ENCODE measurements at regions not wholly inside any gene's neighbourhood (a gene's known extent, or its start where the extent isn't known, plus 50 kb on each side); places are given as distances from the start of the nearest gene placed in this dataset.
"Not testable (repeated sequence)": the region's sequence is repeated elsewhere in the genome, so short reads cannot be mapped to it uniquely, and the experiment has no call there.

DNA sequence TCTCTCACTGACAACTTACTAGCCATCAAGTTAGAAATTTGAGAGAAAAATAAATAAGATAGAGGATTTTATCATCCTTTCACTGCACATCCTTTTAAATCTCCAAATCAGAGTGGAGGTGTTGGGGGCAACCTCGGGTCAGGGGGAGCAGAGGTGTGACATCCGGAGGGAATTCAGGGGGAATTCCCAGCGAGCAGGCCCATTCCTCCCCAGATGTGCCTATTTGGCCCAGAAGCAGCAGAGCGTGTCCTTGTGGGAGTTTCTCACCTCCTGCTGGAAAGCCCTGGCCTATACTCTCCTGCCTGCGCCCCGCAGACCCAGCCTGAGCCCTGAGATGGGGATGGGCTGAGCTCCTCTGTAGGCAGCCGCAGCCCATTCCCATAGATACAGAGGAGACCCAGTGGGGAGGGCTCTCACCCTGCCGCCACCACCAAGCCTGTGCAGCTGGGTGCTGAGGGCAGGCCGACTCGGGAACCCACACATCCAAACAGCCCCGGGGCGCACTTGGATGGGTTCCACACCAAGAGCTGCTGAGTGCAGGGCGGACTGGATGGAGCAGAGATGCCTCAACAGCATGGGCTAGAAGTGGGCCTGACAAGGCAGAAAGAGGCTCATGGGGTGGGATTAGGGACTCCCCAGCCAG is 124.5 kb downstream of the CXCL12 start:
- H3K9me3 Mint-ChIP-seq = no peaks in the 10 kb centered on the region
- peaks cover 3% of the 10 kb centered on the region for H3K27me3 Mint-ChIP-seq
- H3K4me1 Mint-ChIP-seq (ENCODE audit: low read depth) = no peaks in the 10 kb centered on the region
- no peak for DNase-seq
- intact Hi-C loops (cut with micrococcal nuclease) = no loop called here
- H3K27ac Mint-ChIP-seq = no peak overlapping the region
- no peak overlapping the region for H3K4me3 Mint-ChIP-seq
- ChIA-PET CTCF (no interaction called here), POLR2A (no interaction called here)
- H3K36me3 Mint-ChIP-seq = no peaks in the 10 kb centered on the region

GRCh38 chr10:44259090-44259874 is 125.6 kb downstream of the CXCL12 start:
- Mint-ChIP-seq H3K4me3 (no peak overlapping the region), H3K4me1 (ENCODE audit: low read depth) (no peaks in the 10 kb centered on the region), H3K36me3 (no peaks in the 10 kb centered on the region), H3K27ac (no peak overlapping the region), H3K27me3 (peaks cover 7% of the 10 kb centered on the region), H3K9me3 (no peaks in the 10 kb centered on the region)
- ChIA-PET POLR2A (no interaction called here), CTCF (interaction anchor here (0.7 kb wide), 1 partner anchor 52 kb away, joined by 3 read pairs; no protein-coding TSS in a partner anchor)
- intact Hi-C loops (cut with micrococcal nuclease) = no loop called here
- no peak for DNase-seq

- intact Hi-C loops (cut with micrococcal nuclease) = no loop called here
Measured at GRCh38 chr10:44258460-44259089, 126.3 kb downstream of the CXCL12 start.

DNA sequence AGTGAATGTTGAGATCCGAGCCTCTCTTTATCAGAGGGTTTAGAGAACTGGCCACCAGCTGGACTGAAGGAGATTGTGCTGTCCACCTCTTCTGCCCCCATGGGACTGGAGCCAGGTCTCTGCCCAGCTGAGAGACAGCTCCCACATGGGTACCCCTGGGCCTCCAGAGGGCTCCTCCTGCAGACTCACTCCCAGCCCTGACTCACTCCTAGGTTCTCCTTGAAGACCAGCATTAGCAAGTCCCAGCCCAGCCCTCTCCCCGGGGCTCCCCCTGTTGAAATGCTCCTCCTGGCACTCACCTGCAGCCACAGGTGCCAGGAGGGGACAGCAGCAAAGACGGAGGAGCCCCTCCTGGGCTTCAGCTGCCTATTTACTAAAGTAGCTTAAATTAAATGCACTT is 126.9 kb downstream of the CXCL12 start:
- Mint-ChIP-seq H3K27ac (no peak overlapping the region), H3K9me3 (no peaks in the 10 kb centered on the region), H3K36me3 (no peaks in the 10 kb centered on the region), H3K4me3 (no peak overlapping the region), H3K4me1 (ENCODE audit: low read depth) (no peaks in the 10 kb centered on the region), H3K27me3 (peaks cover 7% of the 10 kb centered on the region)
- intact Hi-C loops (cut with micrococcal nuclease) = no loop called here
- DNase-seq = no peak
- ChIA-PET CTCF (no interaction called here), POLR2A (no interaction called here)

More at GRCh38 chr10:44258460-44259089, 126.3 kb downstream of the CXCL12 start:
- Mint-ChIP-seq H3K36me3 (no peaks in the 10 kb centered on the region), H3K27me3 (peaks cover 7% of the 10 kb centered on the region), H3K9me3 (no peaks in the 10 kb centered on the region), H3K27ac (no peak overlapping the region), H3K4me3 (no peak overlapping the region), H3K4me1 (ENCODE audit: low read depth) (no peaks in the 10 kb centered on the region)
- POLR2A ChIA-PET = no interaction called here
- DNase-seq = no peak
- CTCF ChIA-PET = no interaction called here

DNA sequence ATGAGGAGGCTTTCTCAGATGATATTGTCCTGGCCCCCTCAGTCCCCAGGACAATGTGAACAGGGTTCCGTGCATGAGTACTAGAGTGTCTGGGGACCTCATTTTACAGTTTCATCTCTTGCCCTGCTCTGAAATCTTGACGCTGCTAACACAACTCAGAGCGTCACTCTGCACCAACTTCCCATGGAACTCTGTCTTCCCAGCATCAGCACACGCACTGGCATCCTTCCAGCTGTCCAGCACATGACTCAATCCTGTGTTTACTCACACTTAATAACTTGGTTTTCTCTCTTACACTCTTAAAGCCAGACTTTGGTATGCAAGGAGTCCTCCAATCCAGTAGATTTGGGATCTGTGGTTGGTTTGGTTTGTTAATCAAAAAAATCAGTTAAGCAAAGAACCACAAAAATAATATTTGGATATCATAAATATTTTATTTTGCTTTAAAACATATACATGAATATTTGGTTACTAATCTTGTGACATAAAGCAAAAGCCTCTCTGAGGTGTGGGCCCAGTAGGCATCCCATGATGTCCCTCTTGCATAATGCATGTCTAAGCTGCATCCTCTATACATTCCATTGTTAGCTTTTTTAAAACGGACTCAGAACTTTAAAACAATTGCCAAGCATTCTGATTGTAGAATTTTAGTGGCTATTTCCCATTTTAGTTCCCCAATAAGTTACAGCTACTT is 131.0 kb downstream of the CXCL12 start:
- intact Hi-C loops (cut with micrococcal nuclease) = no loop called here
- peaks cover 11% of the 10 kb centered on the region for H3K27me3 Mint-ChIP-seq
- no peak overlapping the region for H3K27ac Mint-ChIP-seq
- no peak overlapping the region for H3K4me3 Mint-ChIP-seq
- POLR2A ChIA-PET = no interaction called here
- no peaks in the 10 kb centered on the region for H3K4me1 Mint-ChIP-seq (ENCODE audit: low read depth)
- H3K36me3 Mint-ChIP-seq = no peaks in the 10 kb centered on the region
- CTCF ChIA-PET = no interaction called here
- H3K9me3 Mint-ChIP-seq = no peaks in the 10 kb centered on the region
- DNase-seq = no peak

DNA sequence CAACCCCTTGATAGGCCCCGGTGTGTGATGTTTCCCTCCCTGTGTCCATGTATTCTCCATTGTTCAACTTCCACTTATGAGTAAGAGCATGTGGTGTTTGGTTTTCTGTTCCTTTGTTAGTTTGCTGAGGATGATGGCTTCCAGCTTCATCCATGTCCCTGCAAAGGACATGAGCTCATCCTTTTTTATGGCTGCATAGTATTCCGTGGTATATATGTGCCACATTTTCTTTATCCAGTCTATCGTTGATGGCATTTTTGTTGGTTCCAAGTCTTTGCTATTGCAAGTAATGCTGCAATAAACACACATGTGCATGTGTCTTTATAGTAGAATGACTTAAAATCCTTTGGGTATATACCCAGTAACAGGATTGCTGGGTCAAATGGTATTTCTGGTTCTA is 132.3 kb downstream of the CXCL12 start:
- DNase-seq; H3K9me3 Mint-ChIP-seq; intact Hi-C loops (cut with micrococcal nuclease); CTCF ChIA-PET; H3K4me3 Mint-ChIP-seq; H3K4me1 Mint-ChIP-seq (ENCODE audit: low read depth); H3K27ac Mint-ChIP-seq; POLR2A ChIA-PET; H3K36me3 Mint-ChIP-seq: not testable (repeated sequence)
- H3K27me3 Mint-ChIP-seq = peaks cover 11% of the 10 kb centered on the region

DNA sequence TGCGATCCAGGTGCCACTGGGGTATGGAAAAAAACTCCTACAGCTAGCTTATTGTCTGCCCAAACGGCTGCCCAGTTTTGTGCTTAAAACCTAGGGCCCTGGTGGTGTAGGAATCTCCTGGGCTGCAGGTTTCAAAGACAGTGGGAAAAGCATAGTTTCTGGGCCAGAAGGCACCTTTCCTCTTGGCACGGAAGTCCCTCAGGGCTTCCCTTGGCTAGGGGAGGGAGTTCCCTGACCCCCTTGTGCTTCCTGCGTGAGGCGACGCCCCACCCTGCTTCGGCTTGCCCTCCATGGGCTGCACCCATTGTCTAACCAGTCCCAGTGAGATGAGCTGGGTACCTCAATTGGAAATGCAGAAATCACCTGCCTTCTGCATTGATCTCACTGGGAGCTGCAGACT is 135.0 kb downstream of the CXCL12 start:
- H3K27ac Mint-ChIP-seq; POLR2A ChIA-PET; CTCF ChIA-PET; H3K9me3 Mint-ChIP-seq; H3K4me3 Mint-ChIP-seq; H3K27me3 Mint-ChIP-seq; DNase-seq; intact Hi-C loops (cut with micrococcal nuclease); H3K4me1 Mint-ChIP-seq (ENCODE audit: low read depth); H3K36me3 Mint-ChIP-seq: not testable (repeated sequence)

GRCh38 chr10:44249490-44249889 is 135.4 kb downstream of the CXCL12 start:
- H3K4me1 Mint-ChIP-seq (ENCODE audit: low read depth) = no peaks in the 10 kb centered on the region
- H3K9me3 Mint-ChIP-seq = peaks cover 9% of the 10 kb centered on the region
- POLR2A ChIA-PET = no interaction called here
- H3K27me3 Mint-ChIP-seq = peaks cover 6% of the 10 kb centered on the region
- intact Hi-C loops (cut with micrococcal nuclease) = no loop called here
- CTCF ChIA-PET = no interaction called here
- no peak for DNase-seq
- no peaks in the 10 kb centered on the region for H3K36me3 Mint-ChIP-seq
- no peak overlapping the region for H3K4me3 Mint-ChIP-seq
- H3K27ac Mint-ChIP-seq = no peak overlapping the region

DNA sequence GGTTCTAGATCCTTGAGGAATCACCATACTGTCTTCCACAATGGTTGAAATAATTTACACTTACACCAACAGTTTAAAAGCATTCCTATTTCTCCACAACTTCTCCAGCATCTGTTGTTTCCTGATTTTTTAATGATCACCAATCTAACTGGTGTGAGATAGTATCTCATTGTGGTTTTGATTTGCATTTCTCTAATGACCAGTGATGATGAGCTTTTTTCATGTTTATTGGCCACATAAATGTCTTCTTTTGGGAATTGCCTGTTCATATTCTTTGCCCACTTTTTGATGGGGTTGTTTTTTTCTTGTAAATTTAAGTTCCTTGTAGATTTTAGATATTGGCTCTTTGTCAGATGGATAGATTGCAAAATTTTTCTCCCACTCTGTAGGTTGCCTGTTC is 138.2 kb downstream of the CXCL12 start:
- POLR2A ChIA-PET; H3K36me3 Mint-ChIP-seq; H3K27ac Mint-ChIP-seq; CTCF ChIA-PET; H3K4me1 Mint-ChIP-seq (ENCODE audit: low read depth); H3K9me3 Mint-ChIP-seq; H3K4me3 Mint-ChIP-seq; DNase-seq; intact Hi-C loops (cut with micrococcal nuclease); H3K27me3 Mint-ChIP-seq: not testable (repeated sequence)

GRCh38 chr10:44246287-44246686 is 138.6 kb downstream of the CXCL12 start:
- H3K27ac Mint-ChIP-seq; H3K36me3 Mint-ChIP-seq; H3K27me3 Mint-ChIP-seq; CTCF ChIA-PET; intact Hi-C loops (cut with micrococcal nuclease); H3K4me3 Mint-ChIP-seq; H3K4me1 Mint-ChIP-seq (ENCODE audit: low read depth); DNase-seq; POLR2A ChIA-PET; H3K9me3 Mint-ChIP-seq: not testable (repeated sequence)

- H3K9me3 Mint-ChIP-seq = peaks cover 9% of the 10 kb centered on the region
- no peak overlapping the region for H3K4me3 Mint-ChIP-seq
- intact Hi-C loops (cut with micrococcal nuclease) = no loop called here
- ChIA-PET POLR2A (no interaction called here), CTCF (no interaction called here)
- no peak overlapping the region for H3K27ac Mint-ChIP-seq
- H3K4me1 Mint-ChIP-seq (ENCODE audit: low read depth) = no peaks in the 10 kb centered on the region
- H3K36me3 Mint-ChIP-seq = no peaks in the 10 kb centered on the region
- peaks cover 3% of the 10 kb centered on the region for H3K27me3 Mint-ChIP-seq
- no peak for DNase-seq
Measured at GRCh38 chr10:44245601-44245938, 139.3 kb downstream of the CXCL12 start.

DNA sequence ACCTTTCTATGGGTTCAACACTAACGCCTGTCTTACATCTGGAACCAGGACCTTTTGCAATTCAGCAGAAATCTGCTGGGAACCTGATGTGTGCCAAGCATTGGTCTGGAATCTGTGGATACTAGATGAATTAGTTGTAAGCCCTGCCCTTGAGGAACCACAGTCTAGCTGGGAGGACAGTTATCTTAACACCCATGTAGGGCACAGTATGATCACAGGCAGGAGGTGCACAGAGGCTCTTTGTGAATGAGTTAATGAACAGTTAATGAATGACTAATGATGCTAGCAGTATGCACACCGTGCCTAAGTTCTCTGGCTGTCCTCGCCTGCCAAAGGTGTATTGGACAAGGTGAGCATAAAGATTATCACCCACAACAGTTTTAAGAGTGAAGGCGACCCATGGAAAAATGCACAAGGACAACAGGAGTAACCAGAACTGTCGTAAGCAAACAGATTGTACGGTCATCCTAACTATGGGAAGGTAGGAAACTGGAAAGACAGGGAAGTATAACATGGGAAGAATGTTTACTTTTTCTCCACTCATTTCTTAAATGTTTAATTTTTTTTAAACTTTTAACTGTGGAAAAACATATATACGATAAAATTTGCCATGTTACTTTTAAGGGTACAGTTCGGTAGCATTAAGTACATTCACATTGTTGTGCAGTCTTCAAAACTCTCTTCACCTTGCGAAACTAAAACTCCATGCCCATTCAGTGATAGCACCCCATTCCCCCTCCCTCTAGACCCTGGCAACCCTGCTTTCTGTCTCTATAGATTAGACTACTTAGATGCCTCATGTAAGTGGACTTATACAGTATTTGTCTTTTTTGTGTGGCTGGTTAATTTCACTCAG is 139.9 kb downstream of the CXCL12 start:
- H3K36me3 Mint-ChIP-seq = no peaks in the 10 kb centered on the region

More for the DNA sequence above, 139.9 kb downstream of the CXCL12 start:
- no peak overlapping the region for H3K27ac Mint-ChIP-seq
- H3K4me1 Mint-ChIP-seq (ENCODE audit: low read depth) = no peaks in the 10 kb centered on the region
- no peak for DNase-seq
- H3K4me3 Mint-ChIP-seq = no peak overlapping the region
- intact Hi-C loops (cut with micrococcal nuclease) = no loop called here
- POLR2A ChIA-PET = no interaction called here
- H3K9me3 Mint-ChIP-seq = peaks cover 9% of the 10 kb centered on the region
- CTCF ChIA-PET = no interaction called here
- peaks cover 3% of the 10 kb centered on the region for H3K27me3 Mint-ChIP-seq
